BLaER1 treated with 17β-estradiol and CSF1 and Interleukin-3, amounts not matched to agents 10 nM and 100 nM (cell line): ENCODE measurements at regions not wholly inside any gene's neighbourhood (a gene's known extent, or its start where the extent isn't known, plus 50 kb on each side); places are given as distances from the start of the nearest gene placed in this dataset.

ENCODE experiments used
- H3K27ac ChIP-seq, 11 experiments: shearing (Covaris generic); formaldehyde crosslinking; 2 replicates each; pipeline ENCODE4 v1.8.1; 2022
- H3K27me3 ChIP-seq, 11 experiments: shearing (Covaris generic); formaldehyde crosslinking; 2 replicates each; pipeline ENCODE4 v1.8.1; 2022
- H3K36me3 ChIP-seq, 11 experiments: shearing (Covaris generic); formaldehyde crosslinking; 2 replicates each; pipeline ENCODE4 v1.8.1; 2022
- H3K4me1 ChIP-seq, 10 experiments: shearing (Covaris generic); formaldehyde crosslinking; 2 replicates each; pipeline ENCODE4 v1.8.1; 2022
- H3K4me2 ChIP-seq, 11 experiments: shearing (Covaris generic); formaldehyde crosslinking; 2 replicates each; pipeline ENCODE4 v1.8.1; 2022
- H3K4me3 ChIP-seq, 10 experiments: shearing (Covaris generic); formaldehyde crosslinking; 2 replicates each; pipeline ENCODE4 v1.8.1; 2022
- H3K9ac ChIP-seq, 11 experiments: shearing (Covaris generic); formaldehyde crosslinking; 2 replicates each; pipeline ENCODE4 v1.8.1; 2022
- H3K9me3 ChIP-seq, 11 experiments: shearing (Covaris generic); formaldehyde crosslinking; replicated peaks in 1 of 11; 2 replicates each; pipeline ENCODE4 v1.8.1; 2022
- H4K20me1 ChIP-seq, 11 experiments: shearing (Covaris generic); formaldehyde crosslinking; 2 replicates each; pipeline ENCODE4 v1.8.1; 2022
- Cebpa-rat ChIP-seq, 11 experiments: shearing (Covaris generic); IDR thresholded peaks; 2 replicates each; pipeline ENCODE4 v1.8.1; 2022

- Histone ChIP-seq H3K4me1 (peaks cover 5 to 42% (median 26%) of the 10 kb centered on the region in 10 experiments; a peak in 18 of 20 replicates), H3K4me2 (peak overlapping the region in 7 of 11 experiments; percentile 4 to 59 (median 41); a peak in 11 of 22 replicates)
Measured at GRCh38 chr2:236887953-236888793, 197.5 kb upstream of the COPS8 start.

GRCh38 chr2:236888794-236889780, 196.6 kb upstream of the COPS8 start:
- no peaks in the 10 kb centered on the region for H4K20me1 ChIP-seq
- H3K9ac ChIP-seq = no peak overlapping the region
- no peak for TF ChIP-seq Cebpa-rat (IDR thresholded peaks at IDR 0.05)
- peaks cover 3 to 33% (median 18%) of the 10 kb centered on the region in 10 experiments; a peak in 16 of 20 replicates for H3K4me1 ChIP-seq
- no peak overlapping the region for H3K4me3 ChIP-seq
- peak overlapping the region in 1 of 11 experiments; percentile 14; a peak in 1 of 22 replicates for H3K27ac ChIP-seq
- no peaks in the 10 kb centered on the region for H3K27me3 ChIP-seq
- peak overlapping the region in 5 of 11 experiments; percentile 40 to 59 (median 53); a peak in 8 of 22 replicates for H3K4me2 ChIP-seq
- peaks cover 0 to 29% (median 14%) of the 10 kb centered on the region in 11 experiments; a peak in 19 of 22 replicates for H3K9me3 ChIP-seq
- no peaks in the 10 kb centered on the region for H3K36me3 ChIP-seq

More at GRCh38 chr2:236887953-236888793, 197.5 kb upstream of the COPS8 start:
- no peak for TF ChIP-seq Cebpa-rat (IDR thresholded peaks at IDR 0.05)
- H3K27me3 ChIP-seq = no peaks in the 10 kb centered on the region
- H3K36me3 ChIP-seq = no peaks in the 10 kb centered on the region
- H4K20me1 ChIP-seq = no peaks in the 10 kb centered on the region
- H3K4me3 ChIP-seq = no peak overlapping the region
- H3K27ac ChIP-seq = peak overlapping the region in 3 of 11 experiments; percentile 10 to 16 (median 14); a peak in 3 of 22 replicates
- no peak overlapping the region for H3K9ac ChIP-seq
- peaks cover 0 to 29% (median 14%) of the 10 kb centered on the region in 11 experiments; a peak in 19 of 22 replicates for H3K9me3 ChIP-seq

- H3K4me2 ChIP-seq = no peak overlapping the region
- H3K27ac ChIP-seq = peak overlapping the region in 1 of 11 experiments; percentile 30; a peak in 1 of 22 replicates
- no peak for TF ChIP-seq Cebpa-rat (IDR thresholded peaks at IDR 0.05)
- H3K36me3 ChIP-seq = no peaks in the 10 kb centered on the region
- H3K4me1 ChIP-seq = peaks cover 0 to 24% (median 13%) of the 10 kb centered on the region in 10 experiments; a peak in 15 of 20 replicates
- H3K27me3 ChIP-seq = no peaks in the 10 kb centered on the region
- H3K9me3 ChIP-seq = peaks cover 0 to 29% (median 14%) of the 10 kb centered on the region in 11 experiments; a peak in 19 of 22 replicates
- no peak overlapping the region for H3K4me3 ChIP-seq
- no peaks in the 10 kb centered on the region for H4K20me1 ChIP-seq
- H3K9ac ChIP-seq = no peak overlapping the region
Measured at GRCh38 chr2:236889791-236890704, 195.6 kb upstream of the COPS8 start.

- no peaks in the 10 kb centered on the region for H3K36me3 ChIP-seq
- no peak overlapping the region for H3K27ac ChIP-seq
- H3K4me3 ChIP-seq = no peak overlapping the region
- H3K4me2 ChIP-seq = no peak overlapping the region
- no peaks in the 10 kb centered on the region for H3K27me3 ChIP-seq
- H3K9ac ChIP-seq = no peak overlapping the region
- H3K9me3 ChIP-seq = peaks cover 0 to 29% (median 14%) of the 10 kb centered on the region in 11 experiments; a peak in 19 of 22 replicates
- TF ChIP-seq Cebpa-rat (IDR thresholded peaks at IDR 0.05) = no peak
- peaks cover 0 to 16% (median 9%) of the 10 kb centered on the region in 10 experiments; a peak in 15 of 20 replicates for H3K4me1 ChIP-seq
- no peaks in the 10 kb centered on the region for H4K20me1 ChIP-seq
Measured at GRCh38 chr2:236892721-236893120, 193.0 kb upstream of the COPS8 start.

GRCh38 chr2:236894791-236895190, 190.9 kb upstream of the COPS8 start:
- Histone ChIP-seq H3K9ac (no peak overlapping the region), H3K27me3 (no peaks in the 10 kb centered on the region), H3K27ac (no peak overlapping the region), H3K4me2 (no peak overlapping the region), H3K4me3 (no peak overlapping the region), H3K4me1 (peaks cover 0 to 3% (median 0%) of the 10 kb centered on the region in 10 experiments; a peak in 2 of 20 replicates), H3K36me3 (no peaks in the 10 kb centered on the region), H3K9me3 (peaks cover 0 to 15% (median 13%) of the 10 kb centered on the region in 11 experiments; a peak in 19 of 22 replicates), H4K20me1 (no peaks in the 10 kb centered on the region)
- TF ChIP-seq Cebpa-rat (IDR thresholded peaks at IDR 0.05) = no peak

GRCh38 chr2:236895497-236895896, 190.2 kb upstream of the COPS8 start:
- TF ChIP-seq Cebpa-rat (IDR thresholded peaks at IDR 0.05) = no peak

GRCh38 chr2:236896688-236897087, 189.0 kb upstream of the COPS8 start:
- Histone ChIP-seq H3K9ac (no peak overlapping the region), H3K27me3 (no peaks in the 10 kb centered on the region), H3K27ac (no peak overlapping the region), H4K20me1 (no peaks in the 10 kb centered on the region), H3K4me2 (no peak overlapping the region), H3K9me3 (no peaks in the 10 kb centered on the region), H3K4me1 (peaks cover 0 to 10% (median 0%) of the 10 kb centered on the region in 10 experiments; a peak in 2 of 20 replicates), H3K36me3 (no peaks in the 10 kb centered on the region), H3K4me3 (no peak overlapping the region)
- no peak for TF ChIP-seq Cebpa-rat (IDR thresholded peaks at IDR 0.05)

More at GRCh38 chr2:236895497-236895896, 190.2 kb upstream of the COPS8 start:
- H4K20me1 ChIP-seq = no peaks in the 10 kb centered on the region
- no peak overlapping the region for H3K4me2 ChIP-seq
- no peaks in the 10 kb centered on the region for H3K27me3 ChIP-seq
- H3K4me1 ChIP-seq = peaks cover 0 to 10% (median 0%) of the 10 kb centered on the region in 10 experiments; a peak in 2 of 20 replicates
- H3K9me3 ChIP-seq = peaks cover 0 to 8% (median 7%) of the 10 kb centered on the region in 11 experiments; a peak in 18 of 22 replicates
- H3K36me3 ChIP-seq = no peaks in the 10 kb centered on the region
- no peak overlapping the region for H3K27ac ChIP-seq
- H3K4me3 ChIP-seq = no peak overlapping the region
- H3K9ac ChIP-seq = no peak overlapping the region

- Histone ChIP-seq H3K27me3 (no peaks in the 10 kb centered on the region), H4K20me1 (no peaks in the 10 kb centered on the region), H3K27ac (no peak overlapping the region), H3K9ac (no peak overlapping the region), H3K36me3 (no peaks in the 10 kb centered on the region), H3K4me2 (no peak overlapping the region), H3K4me1 (peaks cover 0 to 10% (median 0%) of the 10 kb centered on the region in 10 experiments; a peak in 2 of 20 replicates), H3K9me3 (no peaks in the 10 kb centered on the region), H3K4me3 (no peak overlapping the region)
- no peak for TF ChIP-seq Cebpa-rat (IDR thresholded peaks at IDR 0.05)
Measured at GRCh38 chr2:236899146-236899545, 186.5 kb upstream of the COPS8 start.
